Astrocyte (in vitro differentiated cells and primary cell): ENCODE measurements at regions not wholly inside any gene's neighbourhood (a gene's known extent, or its start where the extent isn't known, plus 50 kb on each side); places are given as distances from the start of the nearest gene placed in this dataset.

Experiments
- CTCF ChIP-seq: IDR thresholded peaks from 2 replicates; pipeline ENCODE4 v1.5.1; 2011; ENCODE audit warnings: low read depth, mild to moderate bottlenecking, inconsistent platforms, low read length, moderate library complexity; ENCODE audit not compliant: insufficient read depth
- EZH2 ChIP-seq: IDR thresholded peaks from 2 replicates; pipeline ENCODE4 v1.6.1; 2012; ENCODE audit warnings: mild to moderate bottlenecking, low read length, inconsistent platforms; ENCODE audit not compliant: insufficient read depth

DNA sequence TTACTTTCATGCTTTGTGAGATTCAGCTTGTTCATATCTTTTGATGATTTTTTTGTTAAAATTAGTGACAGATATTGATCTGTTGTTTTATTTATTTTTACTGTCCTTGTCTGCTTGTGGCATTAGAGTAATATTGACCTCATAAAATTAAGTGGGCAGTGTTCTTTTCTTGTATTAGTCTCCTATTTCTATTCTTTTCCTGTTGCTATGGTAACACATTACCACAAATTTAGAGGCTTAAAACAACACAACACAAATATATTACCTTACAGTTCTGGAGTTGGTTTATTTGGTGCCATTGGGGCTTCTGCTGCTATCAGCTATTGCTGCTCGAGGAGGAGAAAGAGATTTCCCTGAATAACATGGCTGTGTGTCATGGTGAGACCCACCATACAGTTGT is 135.7 kb downstream of the C1orf94 start:
- TF ChIP-seq CTCF (no peak), EZH2 (no peak)
